ENCODE measurements at regions not wholly inside any gene's neighbourhood (a gene's known extent, or its start where the extent isn't known, plus 50 kb on each side); places are given as distances from the start of the nearest gene placed in this dataset.

DNA sequence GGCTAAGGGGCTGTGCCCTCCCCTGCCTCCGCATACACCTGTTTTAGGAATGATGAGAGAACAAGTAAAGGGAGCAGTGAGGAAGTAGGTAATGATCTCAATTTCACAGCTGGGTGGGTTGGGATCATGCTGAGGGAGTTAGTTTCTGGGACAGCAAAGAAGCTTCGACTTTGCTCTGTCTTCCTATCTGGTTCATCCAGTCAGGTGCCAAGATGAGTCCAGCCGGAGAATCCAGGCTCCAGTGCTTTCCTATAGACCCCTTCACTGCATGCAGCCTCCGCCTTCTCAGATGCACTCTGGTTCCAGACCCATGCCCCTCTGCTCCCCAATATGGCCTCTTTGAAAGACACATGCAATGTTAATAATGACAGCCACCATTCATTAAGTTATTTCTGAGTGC is 119.1 kb upstream of the NCAM1 start:
- Histone ChIP-seq H3K27ac (ENCODE audit: insufficient read depth, low read length) (no peak overlapping the region), H4K5ac (ENCODE audit: low read depth, low read length) (no peak overlapping the region), H3K56ac (ENCODE audit: extremely low read depth, insufficient read depth, low read length) (no peak overlapping the region), H4K20me1 (ENCODE audit: insufficient read depth, low read length) (no peaks in the 10 kb centered on the region), H3K9me1 (ENCODE audit: insufficient read depth, low read length) (no peaks in the 10 kb centered on the region), H3K79me1 (ENCODE audit: low read depth in 1 of 2, low read length in 2 of 2) (no peaks in the 10 kb centered on the region), H2BK120ac (ENCODE audit: low read depth, low read length) (no peak overlapping the region), H2BK5ac (ENCODE audit: low read depth, low read length, poor library complexity, severe bottlenecking) (no peak overlapping the region), H2AK9ac (replicated peaks; ENCODE audit: low read depth, low read length, poor library complexity) (no peak overlapping the region), H3K4me2 (ENCODE audit: low read depth, low read length) (no peak overlapping the region), H3K23ac (ENCODE audit: low read depth, low read length) (no peak overlapping the region), H3K9ac (ENCODE audit: low read depth, low read length) (no peak overlapping the region), H3K14ac (replicated peaks; ENCODE audit: low read depth, low read length) (no peak overlapping the region), H3K4ac (ENCODE audit: low read depth, low read length) (no peak overlapping the region), H2BK20ac (ENCODE audit: low read depth, low read length) (no peak overlapping the region), H2BK15ac (ENCODE audit: low read depth, low read length) (no peak overlapping the region), H3K18ac (ENCODE audit: low read depth, low read length) (no peak overlapping the region), H3K36me3 (ENCODE audit: control insufficient read depth, insufficient read depth, low read length) (no peaks in the 10 kb centered on the region), H2AK5ac (ENCODE audit: low read depth, low read length) (no peak overlapping the region), H3K4me1 (ENCODE audit: control insufficient read depth, insufficient read depth, low read length) (no peaks in the 10 kb centered on the region), H2AFZ (replicated peaks; ENCODE audit: low read length, poor library complexity) (no peak overlapping the region), H3K4me3 (ENCODE audit: insufficient read depth, low read depth, low read length) (no peak overlapping the region), H3K27me3 (ENCODE audit: control insufficient read depth, insufficient read depth, low read length) (no peaks in the 10 kb centered on the region), H3K9me3 (ENCODE audit: control insufficient read depth, insufficient read depth, low read length) (0 out of 2 replicates have a peak, but pooled peaks cover 2% of the 10 kb centered on the region), H4K8ac (ENCODE audit: low read depth in 2 of 2, low read length in 2 of 2) (no peak overlapping the region), H4K91ac (ENCODE audit: insufficient read depth, low read depth, low read length) (no peak overlapping the region)
- no peak for ATAC-seq (ENCODE audit: low read depth)
- CTCF ChIA-PET: no interaction called here
- TF ChIP-seq CEBPB (IDR thresholded peaks at IDR 0.05; ENCODE audit: low read depth, low read length): no peak
- TF ChIP-seq, protein P1, sequence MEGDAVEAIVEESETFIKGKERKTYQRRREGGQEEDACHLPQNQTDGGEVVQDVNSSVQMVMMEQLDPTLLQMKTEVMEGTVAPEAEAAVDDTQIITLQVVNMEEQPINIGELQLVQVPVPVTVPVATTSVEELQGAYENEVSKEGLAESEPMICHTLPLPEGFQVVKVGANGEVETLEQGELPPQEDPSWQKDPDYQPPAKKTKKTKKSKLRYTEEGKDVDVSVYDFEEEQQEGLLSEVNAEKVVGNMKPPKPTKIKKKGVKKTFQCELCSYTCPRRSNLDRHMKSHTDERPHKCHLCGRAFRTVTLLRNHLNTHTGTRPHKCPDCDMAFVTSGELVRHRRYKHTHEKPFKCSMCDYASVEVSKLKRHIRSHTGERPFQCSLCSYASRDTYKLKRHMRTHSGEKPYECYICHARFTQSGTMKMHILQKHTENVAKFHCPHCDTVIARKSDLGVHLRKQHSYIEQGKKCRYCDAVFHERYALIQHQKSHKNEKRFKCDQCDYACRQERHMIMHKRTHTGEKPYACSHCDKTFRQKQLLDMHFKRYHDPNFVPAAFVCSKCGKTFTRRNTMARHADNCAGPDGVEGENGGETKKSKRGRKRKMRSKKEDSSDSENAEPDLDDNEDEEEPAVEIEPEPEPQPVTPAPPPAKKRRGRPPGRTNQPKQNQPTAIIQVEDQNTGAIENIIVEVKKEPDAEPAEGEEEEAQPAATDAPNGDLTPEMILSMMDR (conservative IDR thresholded peaks at IDR 0.05; ENCODE audit: low read depth, low read length): no peak
- no peak for TF ChIP-seq BHLHE40 (IDR thresholded peaks at IDR 0.05; ENCODE audit: low read depth, low read length)
- no peak for TF ChIP-seq MAZ (IDR thresholded peaks at IDR 0.05; ENCODE audit: borderline replicate concordance, low read depth, low read length)
- no peak for TF ChIP-seq MXI1 (IDR thresholded peaks at IDR 0.05; ENCODE audit: borderline replicate concordance, low read depth, low read length)
- no peak for TF ChIP-seq FOS (IDR thresholded peaks at IDR 0.05; ENCODE audit: low read depth, low read length)
- TF ChIP-seq MAFK (IDR thresholded peaks at IDR 0.05; ENCODE audit: low read depth, low read length): no peak
- TF ChIP-seq CHD1 (IDR thresholded peaks at IDR 0.05; ENCODE audit: low read depth, low read length): no peak
- no peak for TF ChIP-seq SMC3 (IDR thresholded peaks at IDR 0.05; ENCODE audit: low read depth, low read length)
- TF ChIP-seq, protein P2, sequence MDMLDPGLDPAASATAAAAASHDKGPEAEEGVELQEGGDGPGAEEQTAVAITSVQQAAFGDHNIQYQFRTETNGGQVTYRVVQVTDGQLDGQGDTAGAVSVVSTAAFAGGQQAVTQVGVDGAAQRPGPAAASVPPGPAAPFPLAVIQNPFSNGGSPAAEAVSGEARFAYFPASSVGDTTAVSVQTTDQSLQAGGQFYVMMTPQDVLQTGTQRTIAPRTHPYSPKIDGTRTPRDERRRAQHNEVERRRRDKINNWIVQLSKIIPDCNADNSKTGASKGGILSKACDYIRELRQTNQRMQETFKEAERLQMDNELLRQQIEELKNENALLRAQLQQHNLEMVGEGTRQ (IDR thresholded peaks at IDR 0.05; ENCODE audit: low read depth, low read length): no peak
- no peak for DNase-seq
- WGBS, 2 experiments (ENCODE audit: extremely low coverage in 2 of 2, insufficient read length in 1 of 2): 70% methylated on average over 2 of the region's 4 CpGs; no CpG with 5 or more reads in 1 of the 2 experiments
- no TSS peak for BruUV-seq (replicated peaks)
- intact Hi-C loops (cut with micrococcal nuclease) (no loop called here), dilution Hi-C loops (cut with HindIII; ENCODE audit: low sequenced_read_pairs, unreplicated experiment) (no loop called here), in situ Hi-C loops (cut with MboI; ENCODE audit: low sequenced_read_pairs) (no loop called here)
- POLR2A ChIA-PET (ENCODE audit: unreplicated experiment): no interaction called here
